Fibroblast of lung (primary cell): ENCODE measurements at regions not wholly inside any gene's neighbourhood (a gene's known extent, or its start where the extent isn't known, plus 50 kb on each side); places are given as distances from the start of the nearest gene placed in this dataset.

Source experiments
- CTCF ChIP-seq, 2 donors: IDR thresholded peaks in 1 of 2; conservative IDR thresholded peaks in 1 of 2; 1 replicate in 1 of 2; 2 replicates in 1 of 2; pipeline ENCODE4 v1.5.1; 2011 to 2012; ENCODE audit warnings: low read length in 2 of 2, control low read depth in 1 of 2, inconsistent platforms in 1 of 2, low read depth in 1 of 2, mild to moderate bottlenecking in 1 of 2
- EZH2 ChIP-seq: IDR thresholded peaks from 2 replicates; pipeline ENCODE4 v1.5.1; 2012; ENCODE audit warnings: low read length, control low read depth, mild to moderate bottlenecking; ENCODE audit errors: missing control alignments

GRCh38 chr3:74338998-74339397, 275.5 kb downstream of the CNTN3 start:
- TF ChIP-seq CTCF (conservative IDR thresholded peaks at IDR 0.05 in 1 of 2, IDR thresholded peaks at IDR 0.05 in 1 of 2; ENCODE audit: low read depth in 1 of 2, low read length in 2 of 2): no peak
- TF ChIP-seq EZH2: no peak
